H1 (cell line): ENCODE measurements at regions not wholly inside any gene's neighbourhood (a gene's known extent, or its start where the extent isn't known, plus 50 kb on each side); places are given as distances from the start of the nearest gene placed in this dataset.

ENCODE experiments used
- ATF3 ChIP-seq: IDR thresholded peaks from 2 replicates; pipeline ENCODE4 v1.6.1; 2011; ENCODE audit warnings: low read depth, mild to moderate bottlenecking, low read length; ENCODE audit not compliant: insufficient read depth
- KDM1A ChIP-seq: fragments of 200-600, 300-600 bp; sonication (generic); IDR thresholded peaks from 2 replicates; pipeline ENCODE4 v1.7.1; 2016; ENCODE audit warnings: mild to moderate bottlenecking, low read length, borderline replicate concordance
- POLR2A ChIP-seq, 2 experiments: IDR thresholded peaks; 1 replicate in 1 of 2; 2 replicates in 1 of 2; pipeline ENCODE4 v1.6.1; 2011; ENCODE audit warnings: low read depth in 2 of 2, low read length in 2 of 2, mild to moderate bottlenecking in 2 of 2; ENCODE audit errors: control extremely low read depth in 1 of 2
- TF ChIP-seq, protein P1 (sequence below), 3 experiments: IDR thresholded peaks; 1 replicate in 2 of 3; 2 replicates in 1 of 3; pipeline versions ENCODE4 v1.5.1 to v1.6.1; 2011; ENCODE audit warnings: low read length in 3 of 3, mild to moderate bottlenecking in 3 of 3, inconsistent platforms in 2 of 3, low read depth in 1 of 3, moderate library complexity in 1 of 3; ENCODE audit not compliant: insufficient read depth in 1 of 3; ENCODE audit errors: control extremely low read depth in 1 of 3

DNA sequence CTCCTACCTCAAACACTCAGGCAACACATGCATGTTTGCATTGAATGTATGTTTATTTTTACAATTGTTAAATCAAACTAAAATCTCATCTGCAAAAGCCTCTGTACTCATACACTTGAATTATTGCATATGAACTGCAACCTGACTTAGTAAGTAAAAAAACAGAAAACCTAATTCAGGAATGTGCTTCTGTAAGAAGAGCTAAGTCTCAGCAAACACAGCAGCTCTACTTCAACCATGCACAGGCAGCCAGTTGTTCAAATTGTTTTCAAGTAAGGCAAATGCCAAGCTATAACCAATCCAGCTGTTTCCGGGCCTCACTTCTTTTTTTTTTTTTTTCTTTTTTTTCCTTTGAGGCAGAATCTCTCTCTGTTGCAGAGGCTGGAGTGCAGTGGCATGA, 93.5 kb upstream of the MALRD1 start:
- TF ChIP-seq ATF3, result no peak
- TF ChIP-seq, protein P1, sequence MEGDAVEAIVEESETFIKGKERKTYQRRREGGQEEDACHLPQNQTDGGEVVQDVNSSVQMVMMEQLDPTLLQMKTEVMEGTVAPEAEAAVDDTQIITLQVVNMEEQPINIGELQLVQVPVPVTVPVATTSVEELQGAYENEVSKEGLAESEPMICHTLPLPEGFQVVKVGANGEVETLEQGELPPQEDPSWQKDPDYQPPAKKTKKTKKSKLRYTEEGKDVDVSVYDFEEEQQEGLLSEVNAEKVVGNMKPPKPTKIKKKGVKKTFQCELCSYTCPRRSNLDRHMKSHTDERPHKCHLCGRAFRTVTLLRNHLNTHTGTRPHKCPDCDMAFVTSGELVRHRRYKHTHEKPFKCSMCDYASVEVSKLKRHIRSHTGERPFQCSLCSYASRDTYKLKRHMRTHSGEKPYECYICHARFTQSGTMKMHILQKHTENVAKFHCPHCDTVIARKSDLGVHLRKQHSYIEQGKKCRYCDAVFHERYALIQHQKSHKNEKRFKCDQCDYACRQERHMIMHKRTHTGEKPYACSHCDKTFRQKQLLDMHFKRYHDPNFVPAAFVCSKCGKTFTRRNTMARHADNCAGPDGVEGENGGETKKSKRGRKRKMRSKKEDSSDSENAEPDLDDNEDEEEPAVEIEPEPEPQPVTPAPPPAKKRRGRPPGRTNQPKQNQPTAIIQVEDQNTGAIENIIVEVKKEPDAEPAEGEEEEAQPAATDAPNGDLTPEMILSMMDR (IDR thresholded peaks at IDR 0.05; ENCODE audit: control extremely low read depth in 1 of 3, insufficient read depth in 1 of 3, low read depth in 1 of 3, low read length in 3 of 3), result no peak
- no peak for TF ChIP-seq KDM1A
- TF ChIP-seq POLR2A (IDR thresholded peaks at IDR 0.05; ENCODE audit: control extremely low read depth in 1 of 2, low read depth in 2 of 2, low read length in 2 of 2), result no peak
